Forelimb muscle (tissue), 1 donor: ENCODE measurements at regions not wholly inside any gene's neighbourhood (a gene's known extent, or its start where the extent isn't known, plus 50 kb on each side); places are given as distances from the start of the nearest gene placed in this dataset.
"Not testable (repeated sequence)": the region's sequence is repeated elsewhere in the genome, so short reads cannot be mapped to it uniquely, and the experiment has no call there.

Experiments used
- DNase-seq: peaks from one replicate; pipeline ENCODE4 v3.0.0-alpha.2; 2013; ENCODE audit warnings: low read depth

- not testable (repeated sequence) for DNase-seq
Observed at GRCh38 chr4:11054937-11055336, 370.4 kb upstream of the CLNK start.

DNA sequence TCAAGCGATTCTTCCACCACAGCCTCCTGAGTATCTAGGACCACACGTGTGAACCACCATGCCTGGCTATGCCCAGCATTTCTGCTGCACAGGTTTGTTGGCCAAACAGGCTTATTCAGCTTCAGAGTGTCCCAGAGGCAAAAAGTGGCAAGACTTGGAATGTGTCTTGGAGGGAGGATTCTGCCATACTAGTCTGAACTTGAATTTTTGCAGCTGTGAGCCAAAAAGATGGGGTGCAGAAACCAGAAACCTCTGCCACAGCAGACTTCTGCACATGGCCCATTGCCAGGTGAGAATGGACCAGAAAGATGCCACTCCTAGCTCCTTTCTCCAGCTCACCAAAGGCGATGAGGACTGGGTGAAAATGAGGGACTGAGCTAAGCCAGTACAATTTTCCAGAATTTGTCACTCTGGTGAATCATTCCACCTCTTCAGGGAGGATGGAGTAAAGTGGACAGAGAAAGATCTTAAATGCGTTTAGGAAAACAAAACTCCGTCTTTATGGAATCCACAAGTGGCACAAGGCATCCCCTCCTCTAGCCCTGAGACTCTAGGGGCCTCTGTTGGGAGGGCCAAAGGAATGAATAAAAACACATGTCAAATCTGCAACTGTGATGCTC lies 369.1 kb upstream of the CLNK start:
- DNase-seq = no peak

GRCh38 chr4:11051181-11051580 lies 366.6 kb upstream of the CLNK start:
- no peak for DNase-seq

DNA sequence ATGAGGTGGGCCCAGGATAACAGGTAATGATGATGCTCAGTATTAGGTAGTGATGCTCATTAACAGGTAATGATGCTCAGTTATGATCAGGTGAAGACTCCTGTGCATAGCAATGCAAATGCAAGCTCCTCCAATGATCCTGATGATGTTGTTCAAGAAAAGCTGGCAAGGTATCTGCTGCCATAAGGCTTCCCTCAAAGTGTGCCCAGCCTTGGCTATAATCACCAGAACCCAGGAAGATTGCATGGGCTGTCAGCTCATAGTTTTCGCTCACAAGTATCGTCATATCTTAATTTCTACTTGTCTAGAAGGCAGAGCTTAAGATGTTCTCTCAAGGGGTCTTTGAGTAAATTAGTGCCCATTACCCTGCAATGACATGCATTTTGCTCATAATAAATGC lies 366.2 kb upstream of the CLNK start:
- DNase-seq = no peak

DNA sequence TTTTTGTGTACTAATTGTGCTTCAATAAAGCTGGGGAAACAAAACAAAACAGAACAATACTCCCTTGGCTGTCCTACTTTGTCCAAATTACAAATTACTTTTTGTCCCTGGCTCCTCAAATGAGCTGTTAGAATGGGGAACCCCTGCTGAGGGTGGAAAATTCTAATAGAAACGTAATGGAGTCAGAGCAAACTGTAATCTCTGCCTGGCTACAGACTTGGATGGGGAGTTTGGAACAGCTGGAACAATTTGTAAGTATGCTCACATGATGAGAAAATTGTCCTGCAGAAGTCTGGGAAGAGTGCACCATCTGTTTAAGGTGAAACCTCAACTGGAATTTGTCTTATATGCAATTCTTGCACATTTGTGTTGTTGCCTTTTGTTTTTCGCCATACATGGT lies 364.4 kb upstream of the CLNK start:
- DNase-seq = no peak

DNA sequence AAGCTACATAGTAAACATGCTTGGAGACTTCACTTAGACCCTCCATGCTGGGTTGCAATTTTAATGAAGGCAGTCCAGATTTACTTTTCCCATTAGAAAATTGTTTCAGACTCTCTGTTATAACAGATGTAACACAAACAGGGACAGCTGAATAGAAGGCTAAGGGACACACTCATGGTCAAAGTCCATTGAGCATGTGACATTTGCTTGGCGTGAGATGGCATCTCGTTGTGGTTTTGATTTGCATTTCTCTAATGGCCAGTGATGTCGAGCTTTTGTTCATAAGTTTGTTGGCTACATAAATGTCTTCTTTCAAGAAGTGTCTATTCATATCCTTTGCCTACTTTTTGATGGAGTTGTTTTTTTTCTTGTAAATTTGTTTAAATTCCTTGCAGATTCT lies 358.2 kb upstream of the CLNK start:
- DNase-seq = no peak

GRCh38 chr4:11039634-11040131 lies 355.1 kb upstream of the CLNK start:
- no peak for DNase-seq

DNA sequence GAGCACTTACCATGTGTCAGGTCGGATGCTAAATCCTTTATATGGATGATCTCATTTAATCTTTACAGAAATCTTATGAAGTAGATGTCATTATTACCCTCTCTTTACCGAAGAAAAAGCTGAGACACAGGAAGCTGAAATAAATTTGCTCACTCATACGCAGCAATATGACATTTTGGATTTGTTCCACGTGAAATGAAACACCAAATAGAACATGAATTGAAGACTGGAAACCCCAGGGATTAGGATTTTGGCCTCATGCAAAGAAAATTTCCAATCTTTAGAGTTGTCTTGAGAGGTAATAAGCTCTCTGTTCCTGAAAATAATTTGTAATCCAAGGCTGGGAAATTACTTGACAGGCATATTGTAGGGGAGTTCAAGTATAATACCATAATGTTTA lies 354.4 kb upstream of the CLNK start:
- DNase-seq = no peak

- no peak for DNase-seq
Observed at GRCh38 chr4:11037637-11038036, 353.1 kb upstream of the CLNK start.

DNA sequence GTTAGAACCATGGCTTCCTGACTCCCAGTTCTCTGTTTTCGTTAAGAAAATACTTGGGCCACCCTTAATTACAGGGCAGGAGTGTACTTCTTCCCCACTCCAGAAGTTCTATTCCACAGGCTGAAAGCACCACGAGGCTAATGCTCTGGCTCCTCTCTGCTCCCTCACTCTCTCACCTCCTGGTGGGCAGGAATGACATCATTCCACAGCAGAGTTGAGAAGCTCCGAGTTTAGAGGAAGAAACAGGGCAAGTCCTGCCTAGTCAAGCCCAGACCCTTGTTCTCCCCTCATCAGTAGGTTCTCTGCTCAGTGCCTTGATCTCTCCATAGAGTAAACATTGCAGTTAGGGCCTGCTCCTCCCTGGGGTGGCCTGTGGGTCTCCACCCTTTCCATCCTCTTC lies 343.8 kb upstream of the CLNK start:
- no peak for DNase-seq

- DNase-seq = no peak
Observed at GRCh38 chr4:11021333-11021732, 336.8 kb upstream of the CLNK start.

DNA sequence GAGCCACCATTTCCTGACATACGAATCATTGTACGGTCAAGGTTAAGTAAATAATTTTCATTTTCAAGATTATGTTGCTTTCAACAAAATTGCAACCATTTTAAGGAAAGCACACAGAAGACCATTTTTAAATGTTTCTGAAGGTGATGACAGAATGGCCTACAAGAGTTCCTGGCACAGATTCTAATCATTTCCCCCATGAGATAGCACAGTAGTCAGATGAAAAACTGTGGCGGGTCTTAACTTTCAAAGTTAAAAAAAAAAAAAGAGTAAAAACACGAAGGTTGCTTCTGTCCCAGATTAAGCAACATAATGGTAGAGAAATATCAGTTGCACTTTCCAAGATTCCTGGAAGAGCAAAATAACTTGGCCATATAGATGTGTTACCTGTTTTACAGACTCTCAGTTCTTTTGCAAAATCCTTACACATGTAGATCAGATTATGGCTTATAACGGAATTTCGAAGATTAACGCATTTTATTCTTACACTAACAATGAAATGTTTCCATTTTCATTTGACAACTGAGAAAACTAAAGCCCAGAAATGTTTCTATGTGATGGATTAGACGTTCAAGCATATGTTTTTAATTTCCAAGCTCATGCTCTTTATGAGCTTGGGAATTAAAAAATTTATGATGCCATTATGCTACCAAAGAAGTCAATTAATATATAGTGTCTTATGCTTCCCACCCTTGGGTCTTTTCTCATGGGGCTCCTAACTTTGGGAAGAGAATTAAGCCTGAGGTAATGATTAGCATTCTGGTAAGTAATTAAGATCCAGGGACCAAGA lies 335.1 kb upstream of the CLNK start:
- no peak for DNase-seq

- no peak for DNase-seq
Observed at GRCh38 chr4:11014199-11014598, 329.6 kb upstream of the CLNK start.

DNA sequence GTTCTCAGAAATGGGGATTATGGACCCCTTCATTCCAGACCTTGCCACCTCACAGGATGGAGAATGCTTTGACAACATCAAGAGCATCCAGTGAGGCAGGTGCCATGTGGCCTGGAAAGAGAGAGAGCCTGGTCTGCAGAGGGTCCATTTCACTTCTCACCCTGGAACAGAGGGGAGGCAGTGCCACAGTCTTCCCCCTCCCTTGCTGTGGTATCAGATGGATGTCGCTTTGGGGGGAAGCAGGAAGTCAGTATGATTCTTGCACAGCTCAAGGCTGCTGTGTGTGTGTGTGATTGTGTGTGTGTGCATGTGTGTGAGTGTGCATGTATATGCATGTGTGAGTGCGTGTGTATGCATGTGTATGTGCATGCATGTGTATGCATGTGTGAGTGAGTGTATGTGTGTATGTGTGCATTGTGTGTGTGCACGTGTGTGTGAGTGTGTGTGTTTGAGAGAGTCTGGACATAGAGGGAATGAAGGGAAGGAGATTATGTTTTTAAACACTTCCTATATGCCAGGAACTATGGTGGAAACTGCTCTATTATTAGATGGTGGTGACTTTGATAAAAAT lies 328.6 kb upstream of the CLNK start:
- DNase-seq = no peak

DNA sequence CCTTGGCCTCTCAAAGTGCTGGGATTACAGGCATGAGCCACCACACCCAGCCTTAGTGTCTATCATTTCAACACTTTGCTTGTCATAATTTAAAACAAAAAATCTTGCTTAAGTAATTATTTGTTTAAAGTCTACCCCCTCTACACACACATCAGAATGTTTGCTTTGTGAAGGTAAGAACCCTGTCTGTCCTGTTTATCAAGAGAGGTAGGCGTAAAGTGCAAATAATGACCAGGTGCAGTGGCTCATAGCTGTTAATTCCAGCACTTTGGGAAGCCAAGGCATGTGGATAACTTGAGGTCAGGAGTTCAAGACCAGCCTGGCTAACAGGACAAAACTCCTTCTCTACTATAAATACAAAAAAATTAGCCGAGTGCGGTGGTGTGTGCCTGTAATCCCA lies 326.7 kb upstream of the CLNK start:
- DNase-seq = no peak

GRCh38 chr4:11010624-11011023 lies 326.1 kb upstream of the CLNK start:
- DNase-seq = no peak

DNA sequence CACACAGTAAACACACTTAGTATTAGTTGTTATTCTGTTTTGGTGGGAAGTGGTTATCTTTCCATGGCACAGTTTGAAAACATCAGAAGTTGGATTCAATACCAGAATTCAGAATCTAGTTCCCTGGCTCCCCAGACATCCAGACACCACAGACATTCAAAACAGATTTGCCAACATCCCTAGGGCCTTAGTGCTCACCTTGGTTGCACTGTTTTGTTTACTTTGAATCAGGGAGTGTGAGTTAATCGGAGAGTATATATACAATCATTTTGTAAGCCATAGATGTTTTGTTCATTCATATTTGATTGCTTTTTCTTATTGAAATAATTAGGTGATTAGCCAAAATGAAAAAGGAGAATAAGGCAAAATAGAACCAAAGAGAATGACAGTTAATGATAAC lies 324.7 kb upstream of the CLNK start:
- no peak for DNase-seq

- no peak for DNase-seq
Observed at GRCh38 chr4:11005300-11005699, 320.7 kb upstream of the CLNK start.

- no peak for DNase-seq
Observed at GRCh38 chr4:11004818-11005217, 320.2 kb upstream of the CLNK start.

- no peak for DNase-seq
Observed at GRCh38 chr4:11002961-11003360, 318.4 kb upstream of the CLNK start.

DNA sequence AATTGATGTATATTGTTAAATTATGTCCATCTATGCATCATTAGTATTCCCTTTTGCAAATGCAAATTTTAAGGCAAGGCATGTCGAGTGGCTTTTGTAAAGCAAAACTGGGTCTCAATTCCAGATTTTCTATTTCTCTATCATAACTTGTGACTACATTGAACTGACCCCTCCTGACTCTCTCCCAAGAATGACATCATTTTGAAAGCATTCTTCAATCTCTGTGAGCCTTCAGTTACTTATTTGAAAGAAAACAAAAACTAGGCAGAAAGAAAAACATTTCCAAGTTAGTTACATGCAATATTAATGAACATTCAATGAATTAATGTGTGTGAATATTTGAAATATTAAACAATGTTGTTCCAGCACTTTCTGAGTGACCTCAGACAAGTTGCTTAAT lies 314.3 kb upstream of the CLNK start:
- DNase-seq = no peak

- DNase-seq = no peak
Observed at GRCh38 chr4:10984815-10985214, 300.2 kb upstream of the CLNK start.
